Activated CD4-positive, alpha-beta T cell treated with anti-CD3 and anti-CD28 coated beads, Interleukin-2, amount 10 ng/mL, durations not matched to agents 7 days and 5 days (primary cell): ENCODE measurements at regions not wholly inside any gene's neighbourhood (a gene's known extent, or its start where the extent isn't known, plus 50 kb on each side); places are given as distances from the start of the nearest gene placed in this dataset.

ENCODE experiments used
- CTCF ChIA-PET: fragments of 350-600 bp; sonication (Branson Sonifier 250); formaldehyde crosslinking; loops from one replicate; lab custom pipeline; 2021; ENCODE audit warnings: antibody characterized with exemption; lab: Charles Lee
- POLR2A ChIA-PET: fragments of 350-600 bp; sonication (Branson Sonifier 250); formaldehyde crosslinking; loops from one replicate; lab custom pipeline; 2021; ENCODE audit warnings: antibody characterized with exemption; lab: Charles Lee
- DNase-seq: peaks from one replicate; pipeline ENCODE4 v3.0.0-alpha.2; 2020
- H3K27ac Mint-ChIP-seq: one replicate; pipeline ENCODE4 v1.8.0; 2021; ENCODE audit warnings: mild to moderate bottlenecking, moderate library complexity, mixed read lengths
- H3K27me3 Mint-ChIP-seq: one replicate; pipeline ENCODE4 v1.8.0; 2021; ENCODE audit warnings: mixed read lengths
- H3K36me3 Mint-ChIP-seq: one replicate; pipeline ENCODE4 v1.8.0; 2021; ENCODE audit warnings: low read depth, mixed read lengths
- H3K4me1 Mint-ChIP-seq: one replicate; pipeline ENCODE4 v1.8.0; 2021; ENCODE audit warnings: mixed read lengths
- H3K4me3 Mint-ChIP-seq: one replicate; pipeline ENCODE4 v1.8.0; 2021; ENCODE audit warnings: mild to moderate bottlenecking, moderate library complexity, mixed read lengths
- H3K9me3 Mint-ChIP-seq: one replicate; pipeline ENCODE4 v1.8.0; 2021; ENCODE audit warnings: mixed read lengths

DNA sequence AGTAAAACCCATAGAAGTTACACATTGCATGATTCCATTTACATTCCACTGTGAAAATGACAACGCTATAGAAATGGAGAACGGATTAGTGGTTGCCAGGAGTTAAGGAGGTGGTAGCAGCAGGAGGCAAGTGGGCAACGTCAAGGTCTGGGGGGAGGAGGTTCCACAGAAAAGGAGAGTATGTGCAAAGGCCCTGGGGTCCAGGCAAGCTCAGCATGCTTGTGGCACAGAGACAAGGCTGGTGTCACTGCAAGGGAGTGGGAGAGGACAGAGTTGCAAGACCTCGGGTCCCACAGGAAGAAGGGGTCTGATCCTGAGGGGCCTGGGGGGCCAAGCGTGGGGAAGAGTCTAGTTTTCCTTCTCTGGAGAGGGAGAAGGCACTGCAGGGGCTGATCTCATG is 240.8 kb downstream of the MN1 start:
- Mint-ChIP-seq H3K4me1 (no peaks in the 10 kb centered on the region), H3K27me3 (no peaks in the 10 kb centered on the region), H3K9me3 (no peaks in the 10 kb centered on the region), H3K27ac (no peak overlapping the region), H3K4me3 (no peak overlapping the region), H3K36me3 (no peaks in the 10 kb centered on the region)
- no peak for DNase-seq
- ChIA-PET CTCF (no interaction called here), POLR2A (no interaction called here)

DNA sequence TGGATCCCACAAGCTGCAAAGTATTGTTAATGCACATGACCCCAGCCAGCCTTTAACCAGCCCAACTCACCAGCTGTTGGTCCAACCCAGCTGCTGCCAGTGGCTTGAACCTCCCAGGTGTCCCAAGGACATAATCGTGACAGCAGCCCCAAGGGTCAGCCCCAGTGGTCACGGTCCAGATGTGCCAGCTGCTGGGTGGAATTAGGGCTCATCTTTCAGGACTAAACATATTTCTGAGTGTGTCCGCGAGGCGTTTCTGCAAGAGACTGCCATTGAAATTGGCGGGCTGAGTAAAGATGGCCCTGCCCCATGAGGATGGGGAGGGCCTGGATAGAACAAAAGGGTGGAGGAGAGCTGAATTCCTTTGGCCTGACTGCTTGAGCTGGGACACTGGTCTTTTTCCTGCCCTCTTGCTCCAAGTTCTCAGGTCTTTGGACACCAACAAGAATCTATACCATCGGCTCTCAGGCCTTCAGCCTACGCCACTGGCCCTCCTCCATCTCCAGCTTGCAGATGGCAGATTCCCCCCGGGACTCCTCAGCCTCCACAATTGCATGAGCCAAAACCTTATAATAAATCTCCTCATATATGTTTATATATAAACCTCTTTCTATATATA is 240.2 kb downstream of the MN1 start:
- DNase-seq = no peak
- Mint-ChIP-seq H3K4me1 (no peaks in the 10 kb centered on the region), H3K27me3 (no peaks in the 10 kb centered on the region), H3K36me3 (no peaks in the 10 kb centered on the region), H3K4me3 (no peak overlapping the region), H3K27ac (no peak overlapping the region), H3K9me3 (no peaks in the 10 kb centered on the region)
- ChIA-PET POLR2A (no interaction called here), CTCF (no interaction called here)

DNA sequence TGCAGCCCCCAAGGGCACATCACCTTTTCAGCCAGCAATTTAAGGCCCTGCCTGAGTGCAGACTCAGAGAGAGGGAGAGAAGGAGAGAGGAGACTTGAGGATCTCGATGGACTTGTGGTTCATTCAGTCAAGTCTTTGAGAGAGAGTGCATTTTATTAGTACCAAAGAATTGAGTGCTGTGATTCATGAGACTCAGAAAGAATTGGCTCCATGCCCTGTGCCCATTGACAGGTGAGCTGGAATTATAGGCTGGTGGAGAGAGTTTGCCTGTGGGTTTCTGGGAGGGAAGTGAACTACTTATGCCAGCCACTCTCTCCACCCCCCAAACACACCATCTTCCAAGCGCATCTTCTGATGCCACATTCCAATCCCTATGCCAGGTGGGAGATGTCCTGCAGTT is 236.8 kb downstream of the MN1 start:
- H3K36me3 Mint-ChIP-seq = no peaks in the 10 kb centered on the region
- no peaks in the 10 kb centered on the region for H3K27me3 Mint-ChIP-seq
- no peak overlapping the region for H3K27ac Mint-ChIP-seq
- DNase-seq = no peak
- H3K4me1 Mint-ChIP-seq = no peaks in the 10 kb centered on the region
- ChIA-PET CTCF (no interaction called here), POLR2A (no interaction called here)
- no peaks in the 10 kb centered on the region for H3K9me3 Mint-ChIP-seq
- H3K4me3 Mint-ChIP-seq = no peak overlapping the region

DNA sequence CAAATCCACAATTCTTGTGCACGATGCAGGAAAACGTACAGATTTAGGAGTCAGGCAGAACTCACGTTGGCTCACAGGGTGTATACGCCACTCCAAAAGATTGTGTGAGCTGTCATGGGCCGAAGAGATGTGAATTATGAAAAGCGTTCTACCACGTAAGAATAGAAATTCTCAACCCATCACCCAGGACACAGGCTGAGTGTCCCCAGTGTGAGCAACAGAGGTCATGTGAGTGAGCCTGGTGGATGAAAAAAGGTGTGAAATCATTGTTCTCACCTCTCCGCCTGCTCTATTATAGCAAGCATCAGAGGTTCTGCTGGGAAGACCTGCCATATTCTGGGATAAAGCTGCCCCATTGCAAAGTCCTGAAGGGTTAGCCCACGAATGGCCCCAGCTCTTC is 235.0 kb downstream of the MN1 start:
- DNase-seq = no peak
- Mint-ChIP-seq H3K27ac (no peak overlapping the region), H3K36me3 (no peaks in the 10 kb centered on the region), H3K4me1 (no peaks in the 10 kb centered on the region), H3K4me3 (no peak overlapping the region), H3K27me3 (no peaks in the 10 kb centered on the region), H3K9me3 (no peaks in the 10 kb centered on the region)
- CTCF ChIA-PET = no interaction called here
- POLR2A ChIA-PET = no interaction called here

DNA sequence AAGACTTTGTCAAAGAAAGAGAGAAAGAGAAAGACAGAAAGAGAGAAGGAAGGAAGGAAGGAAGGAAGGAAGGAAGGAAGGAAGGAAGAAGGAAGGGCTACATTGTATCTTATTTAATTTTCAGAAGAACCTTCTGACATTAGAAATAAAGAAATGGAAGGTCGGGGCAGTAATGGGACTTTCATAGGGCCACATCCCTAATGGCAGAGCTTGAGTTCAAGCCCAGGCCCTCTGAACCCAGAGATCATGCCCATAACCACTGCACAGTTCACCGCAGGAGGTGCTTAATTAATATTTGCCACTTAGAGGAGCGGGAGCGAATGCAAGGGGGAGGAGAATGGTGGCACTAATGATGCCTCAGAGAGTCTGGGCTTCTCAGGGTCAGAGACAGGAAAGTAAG is 233.3 kb downstream of the MN1 start:
- H3K4me3 Mint-ChIP-seq = no peak overlapping the region
- H3K4me1 Mint-ChIP-seq = no peaks in the 10 kb centered on the region
- H3K27ac Mint-ChIP-seq = no peak overlapping the region
- no peaks in the 10 kb centered on the region for H3K9me3 Mint-ChIP-seq
- H3K36me3 Mint-ChIP-seq = no peaks in the 10 kb centered on the region
- H3K27me3 Mint-ChIP-seq = peaks cover 5% of the 10 kb centered on the region
- POLR2A ChIA-PET = no interaction called here
- CTCF ChIA-PET = no interaction called here
- DNase-seq = no peak

DNA sequence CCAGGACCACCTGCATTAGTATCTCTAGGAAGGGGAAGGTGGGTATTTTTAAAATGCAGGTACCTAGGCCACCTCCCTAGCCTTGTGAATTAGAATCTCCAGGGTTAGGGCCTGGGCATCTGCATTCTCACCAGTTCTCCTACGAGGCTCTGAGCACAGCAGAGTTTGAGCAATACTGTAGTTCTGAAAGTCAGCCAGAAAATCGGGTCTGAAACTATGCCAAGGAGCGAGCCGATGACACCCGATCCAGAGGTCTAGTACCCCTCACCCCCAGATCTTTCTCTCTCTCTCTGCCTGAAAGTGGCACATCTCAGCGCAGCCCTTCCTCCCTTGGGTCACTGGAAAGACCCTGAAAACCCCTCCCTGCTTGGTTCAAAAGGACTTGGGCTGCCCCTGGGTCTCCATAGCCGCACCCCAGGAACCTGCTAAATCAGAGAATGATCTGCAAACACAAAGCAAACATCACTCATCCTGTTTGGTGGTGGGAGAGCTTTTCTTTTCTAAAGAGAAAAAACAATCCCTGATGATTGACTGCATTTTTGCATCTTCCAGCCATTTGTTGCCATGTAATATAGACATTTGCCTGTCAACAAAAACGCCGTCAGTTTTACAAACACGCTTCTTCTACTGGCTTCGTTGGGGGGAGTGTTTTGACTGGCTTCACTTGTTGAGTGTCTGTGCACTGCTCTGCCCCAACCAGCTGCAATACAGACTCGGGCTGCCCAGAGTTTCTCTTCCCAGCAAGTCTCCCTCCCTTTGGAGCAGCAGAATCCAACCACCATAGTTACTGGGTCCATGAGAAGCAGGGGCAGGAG is 229.9 kb downstream of the MN1 start:
- DNase-seq = no peak
- H3K9me3 Mint-ChIP-seq = no peaks in the 10 kb centered on the region
- CTCF ChIA-PET = no interaction called here
- no peaks in the 10 kb centered on the region for H3K4me1 Mint-ChIP-seq
- peaks cover 7% of the 10 kb centered on the region for H3K27me3 Mint-ChIP-seq
- H3K4me3 Mint-ChIP-seq = no peak overlapping the region
- POLR2A ChIA-PET = no interaction called here
- H3K36me3 Mint-ChIP-seq = no peaks in the 10 kb centered on the region
- no peak overlapping the region for H3K27ac Mint-ChIP-seq

DNA sequence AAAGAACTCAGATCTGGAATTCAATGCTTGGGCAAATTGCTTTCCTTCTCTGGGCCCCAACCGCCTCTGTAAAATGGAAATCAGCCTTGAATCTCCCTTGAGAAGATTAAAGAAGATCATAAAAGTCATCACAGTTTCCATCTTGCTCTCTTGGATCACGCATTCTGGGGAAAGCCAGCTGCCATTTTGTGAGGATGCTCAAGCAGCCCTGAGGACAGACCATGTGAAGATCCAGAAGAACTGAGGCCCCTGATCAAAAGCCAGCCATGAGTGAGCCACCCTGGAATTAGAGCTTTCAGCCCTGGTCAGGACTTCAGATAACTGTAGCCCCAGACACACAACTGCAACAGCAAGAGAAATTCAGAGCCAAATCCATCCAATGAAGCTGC is 229.3 kb downstream of the MN1 start:
- ChIA-PET POLR2A (no interaction called here), CTCF (no interaction called here)
- DNase-seq = no peak
- H3K27me3 Mint-ChIP-seq = peaks cover 7% of the 10 kb centered on the region
- H3K9me3 Mint-ChIP-seq = no peaks in the 10 kb centered on the region
- H3K27ac Mint-ChIP-seq = no peak overlapping the region
- no peak overlapping the region for H3K4me3 Mint-ChIP-seq
- no peaks in the 10 kb centered on the region for H3K4me1 Mint-ChIP-seq
- no peaks in the 10 kb centered on the region for H3K36me3 Mint-ChIP-seq

DNA sequence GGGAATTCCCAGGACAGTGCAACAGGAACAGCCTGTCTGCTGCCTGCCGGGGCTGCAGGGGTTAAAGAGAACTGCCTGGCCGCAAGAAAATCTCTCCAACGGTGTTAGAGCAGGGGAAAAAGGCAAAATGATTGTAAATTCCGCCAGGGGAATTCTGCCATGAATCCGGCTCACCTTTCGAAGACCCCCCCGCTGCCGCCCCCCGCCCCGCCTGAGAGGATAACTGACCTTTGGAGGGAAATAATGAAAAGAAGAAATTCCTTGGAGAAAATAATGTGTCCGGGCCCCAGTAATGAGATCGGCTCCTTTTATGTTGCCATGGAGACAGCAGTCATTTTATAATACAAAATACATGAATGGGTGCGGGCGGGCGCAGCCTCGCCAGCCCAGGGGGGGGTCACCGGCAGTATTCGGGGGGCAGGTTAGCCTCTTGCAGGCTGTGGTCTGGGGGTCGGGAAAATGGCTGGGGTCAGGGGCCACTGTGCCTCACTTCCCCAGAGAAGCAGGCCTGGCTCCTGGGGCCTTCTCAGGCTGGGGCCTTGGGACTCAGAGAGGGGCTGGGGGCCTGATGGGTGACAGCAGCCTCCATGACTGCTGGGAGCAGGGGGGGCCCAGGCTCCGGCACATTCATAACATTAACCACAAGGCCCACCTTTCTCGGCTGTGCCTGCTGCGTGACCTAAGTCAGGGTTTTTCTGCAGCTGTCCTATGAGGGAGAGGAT is 228.1 kb downstream of the MN1 start:
- CTCF ChIA-PET = no interaction called here
- POLR2A ChIA-PET = no interaction called here
- Mint-ChIP-seq H3K4me3 (no peak overlapping the region), H3K9me3 (no peaks in the 10 kb centered on the region), H3K27me3 (peaks cover 7% of the 10 kb centered on the region), H3K27ac (no peak overlapping the region), H3K4me1 (no peaks in the 10 kb centered on the region), H3K36me3 (no peaks in the 10 kb centered on the region)
- no peak for DNase-seq

DNA sequence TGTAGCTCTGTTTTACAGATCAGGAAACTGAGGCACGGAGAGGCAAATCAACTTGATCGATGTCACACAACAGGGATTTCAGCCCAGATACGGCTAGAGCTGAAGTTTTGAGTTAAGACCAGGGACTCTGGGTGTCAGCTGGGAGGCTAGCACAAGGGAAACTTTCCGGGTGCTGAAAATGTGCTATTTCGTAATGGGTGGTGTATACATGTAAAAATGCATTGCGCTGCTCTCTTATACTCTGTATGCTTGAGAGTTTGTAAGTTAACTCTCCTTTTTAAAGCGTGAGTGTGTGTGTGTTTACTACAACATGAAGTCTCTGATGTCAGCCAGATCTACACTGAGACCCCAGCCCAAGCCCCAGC is 227.6 kb downstream of the MN1 start:
- Mint-ChIP-seq H3K27ac (no peak overlapping the region), H3K4me1 (no peaks in the 10 kb centered on the region), H3K36me3 (no peaks in the 10 kb centered on the region), H3K9me3 (no peaks in the 10 kb centered on the region), H3K4me3 (no peak overlapping the region), H3K27me3 (peaks cover 7% of the 10 kb centered on the region)
- POLR2A ChIA-PET = no interaction called here
- CTCF ChIA-PET = no interaction called here
- DNase-seq = no peak

DNA sequence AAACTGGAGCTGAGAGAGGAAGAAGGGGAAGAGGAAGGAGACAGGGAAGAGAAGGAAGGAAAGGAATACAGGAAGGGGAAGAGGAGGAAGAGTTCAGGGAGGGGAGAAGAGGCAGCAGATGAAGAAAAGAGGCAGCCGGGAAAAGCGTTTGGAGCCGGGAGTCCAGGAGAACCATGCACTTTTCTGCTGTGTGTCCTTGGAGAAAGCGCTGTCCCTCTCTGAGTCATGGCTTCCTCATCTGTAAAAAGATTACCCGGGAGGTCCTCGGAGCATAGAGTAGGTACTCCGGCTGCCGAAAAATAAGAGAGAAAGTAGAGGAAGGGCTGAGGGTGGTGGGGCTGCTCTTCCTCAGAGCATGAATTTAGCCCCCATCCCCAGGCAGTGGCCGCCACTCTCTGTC is 226.9 kb downstream of the MN1 start:
- no peak for DNase-seq
- Mint-ChIP-seq H3K4me1 (no peaks in the 10 kb centered on the region), H3K9me3 (no peaks in the 10 kb centered on the region), H3K36me3 (no peaks in the 10 kb centered on the region), H3K27ac (no peak overlapping the region), H3K27me3 (peaks cover 7% of the 10 kb centered on the region), H3K4me3 (no peak overlapping the region)
- POLR2A ChIA-PET = no interaction called here
- CTCF ChIA-PET = no interaction called here

DNA sequence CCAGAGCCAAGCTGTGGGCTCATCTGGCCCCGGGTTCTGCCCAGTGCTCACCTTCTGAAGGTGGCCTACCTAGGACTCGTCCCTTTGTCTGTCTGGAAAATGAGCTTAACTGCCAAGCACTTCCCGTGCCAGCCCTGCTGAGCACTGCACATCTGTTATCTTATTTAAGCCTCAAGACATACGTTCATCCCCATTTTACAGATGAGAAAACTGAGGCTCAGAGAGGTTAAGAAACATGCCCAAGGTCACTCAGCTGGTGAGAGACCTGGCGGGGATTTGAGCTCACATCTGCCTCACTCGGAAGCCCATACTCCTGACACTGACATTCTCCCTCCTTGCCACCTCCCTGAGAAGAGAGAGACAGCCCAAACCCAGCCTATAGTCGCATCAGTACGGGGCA is 226.2 kb downstream of the MN1 start:
- POLR2A ChIA-PET = no interaction called here
- H3K27me3 Mint-ChIP-seq = peaks cover 7% of the 10 kb centered on the region
- no peak for DNase-seq

DNA sequence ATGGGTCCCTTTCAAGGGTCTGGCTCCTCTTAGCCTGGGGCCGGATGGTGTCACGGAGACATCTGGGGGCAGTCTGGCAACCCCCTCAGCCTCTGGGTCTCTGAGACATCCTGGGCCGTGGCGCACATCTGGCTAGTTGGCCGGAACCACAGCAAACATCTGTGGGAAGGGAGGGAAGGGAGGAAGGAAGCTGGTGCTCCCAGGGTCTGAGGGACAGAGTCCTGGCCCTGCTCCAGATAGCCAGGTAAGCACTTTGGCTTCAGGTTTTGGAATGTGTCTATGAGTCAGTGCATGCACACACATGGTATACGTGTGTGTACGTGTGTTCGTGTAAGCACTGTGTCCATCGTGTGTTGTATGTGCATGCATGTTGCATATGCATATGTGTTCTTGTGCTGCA is 225.1 kb downstream of the MN1 start:
- H3K27ac Mint-ChIP-seq = no peak overlapping the region
- no peak overlapping the region for H3K4me3 Mint-ChIP-seq
- no peak for DNase-seq
- ChIA-PET POLR2A (no interaction called here), CTCF (no interaction called here)
- no peaks in the 10 kb centered on the region for H3K9me3 Mint-ChIP-seq
- no peaks in the 10 kb centered on the region for H3K36me3 Mint-ChIP-seq
- no peaks in the 10 kb centered on the region for H3K4me1 Mint-ChIP-seq
- peaks cover 7% of the 10 kb centered on the region for H3K27me3 Mint-ChIP-seq

More for the DNA sequence above, 226.2 kb downstream of the MN1 start:
- CTCF ChIA-PET = no interaction called here
- no peak overlapping the region for H3K4me3 Mint-ChIP-seq
- H3K27ac Mint-ChIP-seq = no peak overlapping the region
- no peaks in the 10 kb centered on the region for H3K9me3 Mint-ChIP-seq
- H3K36me3 Mint-ChIP-seq = no peaks in the 10 kb centered on the region
- H3K4me1 Mint-ChIP-seq = no peaks in the 10 kb centered on the region

DNA sequence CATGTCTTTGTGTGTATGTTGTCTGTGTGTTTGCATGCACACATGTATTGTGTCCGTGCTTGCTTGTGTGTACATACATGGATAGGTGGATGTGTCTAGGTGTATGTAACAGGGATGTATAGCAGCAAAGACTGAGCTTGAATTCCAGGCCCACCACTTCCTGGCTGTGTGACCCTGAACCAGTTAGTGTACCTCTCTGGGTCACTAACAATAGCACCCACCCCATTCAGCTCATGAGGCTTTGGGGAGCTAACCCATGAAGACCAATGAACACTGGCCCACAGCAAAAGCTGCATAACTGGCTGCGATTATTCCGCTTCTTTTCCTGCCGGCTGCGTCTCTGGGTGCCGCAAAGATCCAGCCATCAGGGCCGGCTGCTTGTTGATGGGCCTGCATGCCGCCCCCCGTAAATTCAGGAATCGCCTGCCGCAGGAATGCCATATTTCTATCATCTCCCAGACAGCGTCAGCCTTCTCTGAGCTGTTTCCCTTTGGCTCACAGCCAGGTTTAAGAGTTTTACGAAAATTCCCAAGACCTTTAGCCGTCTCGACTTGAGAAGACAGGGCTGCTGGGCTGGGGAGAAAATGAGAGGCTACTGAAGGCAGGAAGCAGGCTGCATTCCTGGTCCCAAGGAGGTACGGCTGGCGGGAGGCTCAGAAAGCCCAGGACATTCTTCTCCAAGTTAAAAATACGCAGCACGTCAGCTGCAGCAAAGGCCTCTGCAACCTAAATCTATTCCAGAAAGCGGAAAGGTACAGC is 224.6 kb downstream of the MN1 start:
- Mint-ChIP-seq H3K4me3 (no peak overlapping the region), H3K27ac (no peak overlapping the region), H3K36me3 (no peaks in the 10 kb centered on the region), H3K9me3 (no peaks in the 10 kb centered on the region), H3K4me1 (no peaks in the 10 kb centered on the region), H3K27me3 (peaks cover 6% of the 10 kb centered on the region)
- ChIA-PET CTCF (no interaction called here), POLR2A (no interaction called here)
- DNase-seq = no peak
